ENCODE measurements at regions not wholly inside any gene's neighbourhood (a gene's known extent, or its start where the extent isn't known, plus 50 kb on each side); places are given as distances from the start of the nearest gene placed in this dataset.

DNA sequence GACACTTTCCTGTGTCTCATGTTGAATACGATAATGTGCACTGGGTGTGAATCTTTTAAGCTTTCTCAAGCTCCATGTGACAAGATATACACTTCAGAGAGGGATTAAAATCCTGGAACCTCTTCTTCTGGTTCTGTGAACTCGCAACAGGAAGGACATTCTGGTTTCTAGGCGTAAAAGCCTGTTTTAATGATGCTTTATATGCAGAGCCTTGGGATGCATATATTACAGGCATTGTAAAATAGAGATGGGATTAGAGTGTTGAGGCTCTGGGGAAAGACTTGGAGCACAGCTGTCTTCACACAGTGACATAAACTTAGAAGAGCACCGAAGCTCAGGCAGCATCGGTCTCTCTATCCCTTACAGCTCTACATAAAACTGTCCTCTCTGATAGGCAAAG lies 107.7 kb upstream of the SV2C start (continued):
- TF ChIP-seq ELF4 (CRISPR knock-in tag; IDR thresholded peaks at IDR 0.05; ENCODE audit: borderline replicate concordance) (no peak), ZNF878 (CRISPR knock-in tag; IDR thresholded peaks at IDR 0.05) (no peak), ZNF205 (CRISPR knock-in tag; IDR thresholded peaks at IDR 0.05) (no peak)

- no peak overlapping the region for H2AFZ ChIP-seq (ENCODE audit: low read length)
Observed at GRCh38 chr5:75965292-75965691, 117.9 kb upstream of the SV2C start.

GRCh38 chr5:75964008-75964407 lies 119.2 kb upstream of the SV2C start:
- no peaks in the 10 kb centered on the region for H3K9me3 ChIP-seq (ENCODE audit: low read length)
- no peaks in the 10 kb centered on the region for H3K79me2 ChIP-seq (ENCODE audit: insufficient read depth, low read length)
- in situ Hi-C loops (cut with HindIII; ENCODE audit: extremely low pct_ligation_motif_present, low pct_unique_long_range_greater_than_20kb) = no loop called here
- ATAC-seq = no peak
- POLR2A ChIA-PET = no interaction called here
- no peak overlapping the region for H3K4me3 ChIP-seq (replicated peaks in 1 of 3; ENCODE audit: insufficient read depth in 1 of 3, low read depth in 2 of 3, low read length in 3 of 3)
- TF ChIP-seq, protein P1, sequence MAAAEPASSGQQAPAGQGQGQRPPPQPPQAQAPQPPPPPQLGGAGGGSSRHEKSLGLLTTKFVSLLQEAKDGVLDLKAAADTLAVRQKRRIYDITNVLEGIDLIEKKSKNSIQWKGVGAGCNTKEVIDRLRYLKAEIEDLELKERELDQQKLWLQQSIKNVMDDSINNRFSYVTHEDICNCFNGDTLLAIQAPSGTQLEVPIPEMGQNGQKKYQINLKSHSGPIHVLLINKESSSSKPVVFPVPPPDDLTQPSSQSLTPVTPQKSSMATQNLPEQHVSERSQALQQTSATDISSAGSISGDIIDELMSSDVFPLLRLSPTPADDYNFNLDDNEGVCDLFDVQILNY (CRISPR knock-in tag; conservative IDR thresholded peaks at IDR 0.05) = no peak
- TF ChIP-seq, protein P2, sequence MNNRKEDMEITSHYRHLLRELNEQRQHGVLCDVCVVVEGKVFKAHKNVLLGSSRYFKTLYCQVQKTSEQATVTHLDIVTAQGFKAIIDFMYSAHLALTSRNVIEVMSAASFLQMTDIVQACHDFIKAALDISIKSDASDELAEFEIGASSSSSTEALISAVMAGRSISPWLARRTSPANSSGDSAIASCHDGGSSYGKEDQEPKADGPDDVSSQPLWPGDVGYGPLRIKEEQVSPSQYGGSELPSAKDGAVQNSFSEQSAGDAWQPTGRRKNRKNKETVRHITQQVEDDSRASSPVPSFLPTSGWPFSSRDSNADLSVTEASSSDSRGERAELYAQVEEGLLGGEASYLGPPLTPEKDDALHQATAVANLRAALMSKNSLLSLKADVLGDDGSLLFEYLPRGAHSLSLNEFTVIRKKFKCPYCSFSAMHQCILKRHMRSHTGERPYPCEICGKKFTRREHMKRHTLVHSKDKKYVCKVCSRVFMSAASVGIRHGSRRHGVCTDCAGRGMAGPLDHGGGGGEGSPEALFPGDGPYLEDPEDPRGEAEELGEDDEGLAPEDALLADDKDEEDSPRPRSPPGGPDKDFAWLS (CRISPR knock-in tag; IDR thresholded peaks at IDR 0.05; ENCODE audit: borderline replicate concordance) = no peak
- no peak for TF ChIP-seq ZNF749 (CRISPR knock-in tag; IDR thresholded peaks at IDR 0.05; ENCODE audit: borderline replicate concordance)
- no peak for TF ChIP-seq ZNF773 (CRISPR knock-in tag; IDR thresholded peaks at IDR 0.05; ENCODE audit: borderline replicate concordance)
- no peak for TF ChIP-seq NFIC (IDR thresholded peaks at IDR 0.05; ENCODE audit: low read length)
- no peak for TF ChIP-seq IRF1 (CRISPR knock-in tag; IDR thresholded peaks at IDR 0.05; ENCODE audit: low read depth)
- TF ChIP-seq ZNF619 (CRISPR knock-in tag; IDR thresholded peaks at IDR 0.05) = no peak
- TF ChIP-seq LRRFIP1 (CRISPR knock-in tag; conservative IDR thresholded peaks at IDR 0.05) = no peak
- H3K27ac ChIP-seq (ENCODE audit: extremely low read length, insufficient read depth, low read length) = no peak overlapping the region
- intact Hi-C loops (cut with micrococcal nuclease; ENCODE audit: unreplicated experiment) = no loop called here
- no TSS peak for BruUV-seq (replicated peaks)
- no peak for FAIRE-seq
- H3K4me1 ChIP-seq (ENCODE audit: insufficient read depth, low read length) = no peaks in the 10 kb centered on the region
- H3K27me3 ChIP-seq (ENCODE audit: control insufficient read depth in 1 of 2, insufficient read depth in 2 of 2, low read length in 2 of 2) = no peaks in the 10 kb centered on the region
- WGBS (ENCODE audit: low lambda C conversion rate) = 26% methylated on average over 2 of the region's 2 CpGs
- DNase-seq (ENCODE audit: low spot score) = no peak
- no peaks in the 10 kb centered on the region for H3K36me3 ChIP-seq (replicated peaks in 1 of 2; ENCODE audit: control insufficient read depth in 1 of 2, insufficient read depth in 2 of 2, low read length in 2 of 2)
- no peaks in the 10 kb centered on the region for H4K20me1 ChIP-seq (ENCODE audit: insufficient read depth, low read length)
- CTCF ChIA-PET (ENCODE audit: low intra/inter-chr PET ratio, low total read pairs) = no interaction called here
- no peak overlapping the region for H2AFZ ChIP-seq (ENCODE audit: low read length)
- H3K9ac ChIP-seq (ENCODE audit: insufficient read depth, low read depth, low read length) = no peak overlapping the region
- H3K4me2 ChIP-seq (ENCODE audit: low read depth, low read length) = no peak overlapping the region

More at GRCh38 chr5:75965292-75965691, 117.9 kb upstream of the SV2C start:
- H4K20me1 ChIP-seq (ENCODE audit: insufficient read depth, low read length) = no peaks in the 10 kb centered on the region
- ATAC-seq (no peak), FAIRE-seq (no peak), DNase-seq (ENCODE audit: low spot score) (no peak)
- H3K79me2 ChIP-seq (ENCODE audit: insufficient read depth, low read length) = no peaks in the 10 kb centered on the region
- CTCF ChIA-PET (ENCODE audit: low intra/inter-chr PET ratio, low total read pairs) = no interaction called here
- no peak overlapping the region for H3K9ac ChIP-seq (ENCODE audit: insufficient read depth, low read depth, low read length)
- no peaks in the 10 kb centered on the region for H3K36me3 ChIP-seq (replicated peaks in 1 of 2; ENCODE audit: control insufficient read depth in 1 of 2, insufficient read depth in 2 of 2, low read length in 2 of 2)
- intact Hi-C loops (cut with micrococcal nuclease; ENCODE audit: unreplicated experiment) (no loop called here), in situ Hi-C loops (cut with HindIII; ENCODE audit: extremely low pct_ligation_motif_present, low pct_unique_long_range_greater_than_20kb) (no loop called here)
- H3K4me1 ChIP-seq (ENCODE audit: insufficient read depth, low read length) = no peaks in the 10 kb centered on the region
- no TSS peak for BruUV-seq (replicated peaks)
- TF ChIP-seq BHLHE40 (IDR thresholded peaks at IDR 0.05; ENCODE audit: low read length) = no peak
- no peak for TF ChIP-seq ZKSCAN5 (CRISPR knock-in tag; IDR thresholded peaks at IDR 0.05)
- TF ChIP-seq CBX1 (IDR thresholded peaks at IDR 0.05; ENCODE audit: low read depth) = no peak
- no peaks in the 10 kb centered on the region for H3K9me3 ChIP-seq (ENCODE audit: low read length)
- no peak overlapping the region for H3K4me3 ChIP-seq (replicated peaks in 1 of 3; ENCODE audit: insufficient read depth in 1 of 3, low read depth in 2 of 3, low read length in 3 of 3)
- no peak overlapping the region for H3K27ac ChIP-seq (ENCODE audit: extremely low read length, insufficient read depth, low read length)
- no peaks in the 10 kb centered on the region for H3K27me3 ChIP-seq (ENCODE audit: control insufficient read depth in 1 of 2, insufficient read depth in 2 of 2, low read length in 2 of 2)
- WGBS (ENCODE audit: low lambda C conversion rate) = 0% methylated on average over 1 of the region's 1 CpG
- no peak overlapping the region for H3K4me2 ChIP-seq (ENCODE audit: low read depth, low read length)
- POLR2A ChIA-PET = no interaction called here

All from HepG2 (cell line).